HepG2 (cell line): ENCODE measurements at regions not wholly inside any gene's neighbourhood (a gene's known extent, or its start where the extent isn't known, plus 50 kb on each side); places are given as distances from the start of the nearest gene placed in this dataset.

Experiments used
- MAZ ChIP-seq, 2 experiments: sonication (generic) in 1 of 2; formaldehyde crosslinking in 1 of 2; IDR thresholded peaks; 2 replicates each; pipeline versions ENCODE4 v1.5.0 to v1.6.1; 2012 to 2020; ENCODE audit warnings: low read depth in 2 of 2, mild to moderate bottlenecking in 2 of 2, borderline replicate concordance in 1 of 2, improper control_type of control experiment in 1 of 2, low read length in 1 of 2, missing genetic modification reagents in 1 of 2, moderate library complexity in 1 of 2
- SYNCRIP ChIP-seq: fragments of 200-400 bp; formaldehyde crosslinking; IDR thresholded peaks from 2 replicates; pipeline ENCODE4 v1.6.1; 2018; ENCODE audit warnings: mild to moderate bottlenecking, low read depth, low read length; ENCODE audit not compliant: insufficient read depth
- XRCC5 ChIP-seq: fragments of 200-400 bp; formaldehyde crosslinking; optimal IDR thresholded peaks from 2 replicates; pipeline ENCODE3; 2017; ENCODE audit warnings: mild to moderate bottlenecking, low read length
- ZBTB43 ChIP-seq: sonication (generic); formaldehyde crosslinking; conservative IDR thresholded peaks from 2 replicates; pipeline ENCODE4 v1.4.0; 2020; ENCODE audit warnings: missing genetic modification reagents
- ZNF138 ChIP-seq: sonication (generic); formaldehyde crosslinking; IDR thresholded peaks from 2 replicates; pipeline ENCODE4 v1.5.0; 2020; ENCODE audit warnings: mild to moderate bottlenecking, low read depth, missing genetic modification reagents
- ZNF747 ChIP-seq: sonication (generic); formaldehyde crosslinking; IDR thresholded peaks from 2 replicates; pipeline ENCODE4 v1.8.1; 2023; ENCODE audit warnings: missing genetic modification reagents, mild to moderate bottlenecking, borderline replicate concordance
- TF ChIP-seq, protein P1 (sequence below): IDR thresholded peaks from 2 replicates; pipeline ENCODE4 v1.4.0; 2020; ENCODE audit warnings: mild to moderate bottlenecking, missing genetic modification reagents
- TF ChIP-seq, protein P2 (sequence below): sonication (generic); formaldehyde crosslinking; IDR thresholded peaks from 2 replicates; pipeline ENCODE4 v1.8.1; 2023; ENCODE audit warnings: mild to moderate bottlenecking, missing genetic modification reagents

GRCh38 chr17:13409455-13409854, 192.3 kb downstream of the HS3ST3A1 start (continued):
- TF ChIP-seq, protein P1, sequence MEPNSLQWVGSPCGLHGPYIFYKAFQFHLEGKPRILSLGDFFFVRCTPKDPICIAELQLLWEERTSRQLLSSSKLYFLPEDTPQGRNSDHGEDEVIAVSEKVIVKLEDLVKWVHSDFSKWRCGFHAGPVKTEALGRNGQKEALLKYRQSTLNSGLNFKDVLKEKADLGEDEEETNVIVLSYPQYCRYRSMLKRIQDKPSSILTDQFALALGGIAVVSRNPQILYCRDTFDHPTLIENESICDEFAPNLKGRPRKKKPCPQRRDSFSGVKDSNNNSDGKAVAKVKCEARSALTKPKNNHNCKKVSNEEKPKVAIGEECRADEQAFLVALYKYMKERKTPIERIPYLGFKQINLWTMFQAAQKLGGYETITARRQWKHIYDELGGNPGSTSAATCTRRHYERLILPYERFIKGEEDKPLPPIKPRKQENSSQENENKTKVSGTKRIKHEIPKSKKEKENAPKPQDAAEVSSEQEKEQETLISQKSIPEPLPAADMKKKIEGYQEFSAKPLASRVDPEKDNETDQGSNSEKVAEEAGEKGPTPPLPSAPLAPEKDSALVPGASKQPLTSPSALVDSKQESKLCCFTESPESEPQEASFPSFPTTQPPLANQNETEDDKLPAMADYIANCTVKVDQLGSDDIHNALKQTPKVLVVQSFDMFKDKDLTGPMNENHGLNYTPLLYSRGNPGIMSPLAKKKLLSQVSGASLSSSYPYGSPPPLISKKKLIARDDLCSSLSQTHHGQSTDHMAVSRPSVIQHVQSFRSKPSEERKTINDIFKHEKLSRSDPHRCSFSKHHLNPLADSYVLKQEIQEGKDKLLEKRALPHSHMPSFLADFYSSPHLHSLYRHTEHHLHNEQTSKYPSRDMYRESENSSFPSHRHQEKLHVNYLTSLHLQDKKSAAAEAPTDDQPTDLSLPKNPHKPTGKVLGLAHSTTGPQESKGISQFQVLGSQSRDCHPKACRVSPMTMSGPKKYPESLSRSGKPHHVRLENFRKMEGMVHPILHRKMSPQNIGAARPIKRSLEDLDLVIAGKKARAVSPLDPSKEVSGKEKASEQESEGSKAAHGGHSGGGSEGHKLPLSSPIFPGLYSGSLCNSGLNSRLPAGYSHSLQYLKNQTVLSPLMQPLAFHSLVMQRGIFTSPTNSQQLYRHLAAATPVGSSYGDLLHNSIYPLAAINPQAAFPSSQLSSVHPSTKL (CRISPR knock-in tag), result no peak
- TF ChIP-seq, protein P2, sequence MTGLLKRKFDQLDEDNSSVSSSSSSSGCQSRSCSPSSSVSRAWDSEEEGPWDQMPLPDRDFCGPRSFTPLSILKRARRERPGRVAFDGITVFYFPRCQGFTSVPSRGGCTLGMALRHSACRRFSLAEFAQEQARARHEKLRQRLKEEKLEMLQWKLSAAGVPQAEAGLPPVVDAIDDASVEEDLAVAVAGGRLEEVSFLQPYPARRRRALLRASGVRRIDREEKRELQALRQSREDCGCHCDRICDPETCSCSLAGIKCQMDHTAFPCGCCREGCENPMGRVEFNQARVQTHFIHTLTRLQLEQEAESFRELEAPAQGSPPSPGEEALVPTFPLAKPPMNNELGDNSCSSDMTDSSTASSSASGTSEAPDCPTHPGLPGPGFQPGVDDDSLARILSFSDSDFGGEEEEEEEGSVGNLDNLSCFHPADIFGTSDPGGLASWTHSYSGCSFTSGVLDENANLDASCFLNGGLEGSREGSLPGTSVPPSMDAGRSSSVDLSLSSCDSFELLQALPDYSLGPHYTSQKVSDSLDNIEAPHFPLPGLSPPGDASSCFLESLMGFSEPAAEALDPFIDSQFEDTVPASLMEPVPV, result no peak
- no peak for TF ChIP-seq ZNF138 (CRISPR knock-in tag)
- TF ChIP-seq SYNCRIP, result no peak
- no peak for TF ChIP-seq ZNF747 (CRISPR knock-in tag)
- TF ChIP-seq XRCC5, result no peak
- TF ChIP-seq ZBTB43 (CRISPR knock-in tag), result no peak
- TF ChIP-seq MAZ (IDR thresholded peaks at IDR 0.05; ENCODE audit: borderline replicate concordance, low read depth, low read length), result no peak
- TF ChIP-seq MAZ (CRISPR knock-in tag; IDR thresholded peaks at IDR 0.05; ENCODE audit: low read depth), result no peak
